GM12878 (cell line): ENCODE measurements at regions not wholly inside any gene's neighbourhood (a gene's known extent, or its start where the extent isn't known, plus 50 kb on each side); places are given as distances from the start of the nearest gene placed in this dataset.

Experiments
- CBFB ChIP-seq: IDR thresholded peaks from 2 replicates; pipeline ENCODE4 v1.6.1; 2016; ENCODE audit warnings: antibody characterized with exemption, low read depth
- CTCF ChIP-seq, 3 experiments: IDR thresholded peaks in 2 of 3; conservative IDR thresholded peaks in 1 of 3; 2 replicates each; pipeline ENCODE4 v1.5.1; 2011; ENCODE audit warnings: low read depth in 3 of 3, low read length in 3 of 3, mild to moderate bottlenecking in 3 of 3, control low read depth in 2 of 3, moderate library complexity in 2 of 3, inconsistent platforms in 1 of 3, mixed read lengths in 1 of 3; ENCODE audit not compliant: control insufficient read depth in 2 of 3, insufficient read depth in 1 of 3; ENCODE audit errors: extremely low read depth in 1 of 3
- E2F4 ChIP-seq: IDR thresholded peaks from 2 replicates; pipeline ENCODE4 v1.6.1; 2012; ENCODE audit warnings: low read depth, low read length, improper control_type of control experiment
- EZH2 ChIP-seq: IDR thresholded peaks from 2 replicates; pipeline ENCODE4 v1.6.1; 2012; ENCODE audit warnings: low read depth, mild to moderate bottlenecking, control low read depth, inconsistent platforms, low read length, borderline replicate concordance; ENCODE audit not compliant: control insufficient read depth
- GABPA ChIP-seq: IDR thresholded peaks from 2 replicates; pipeline ENCODE4 v1.6.1; 2014; ENCODE audit warnings: antibody characterized with exemption, low read depth, mild to moderate bottlenecking, inconsistent platforms
- HDAC2 ChIP-seq: fragments of 200-600 bp; sonication (generic); IDR thresholded peaks from 2 replicates; pipeline ENCODE4 v1.6.1; 2017
- KAT2A ChIP-seq: conservative IDR thresholded peaks from 2 replicates; pipeline ENCODE4 v1.6.1; 2011; ENCODE audit warnings: low read depth, low read length; ENCODE audit not compliant: control insufficient read depth
- MAX ChIP-seq: IDR thresholded peaks from 2 replicates; pipeline ENCODE4 v1.6.1; 2012; ENCODE audit warnings: low read depth, low read length, improper control_type of control experiment
- PBX3 ChIP-seq: IDR thresholded peaks from 2 replicates; pipeline ENCODE4 v1.6.1; 2011; ENCODE audit warnings: mild to moderate bottlenecking, low read depth, low read length, moderate library complexity; ENCODE audit not compliant: insufficient replicate concordance
- RAD21 ChIP-seq: IDR thresholded peaks from 2 replicates; pipeline ENCODE4 v1.6.1; 2011; ENCODE audit warnings: mild to moderate bottlenecking, low read depth, low read length, moderate library complexity; ENCODE audit not compliant: insufficient read depth
- SMC3 ChIP-seq: IDR thresholded peaks from 2 replicates; pipeline ENCODE4 v1.6.1; 2011; ENCODE audit warnings: low read length, improper control_type of control experiment, borderline replicate concordance
- USF2 ChIP-seq: IDR thresholded peaks from 2 replicates; pipeline ENCODE4 v1.6.1; 2011; ENCODE audit warnings: low read depth, low read length, improper control_type of control experiment, borderline replicate concordance
- ZNF24 ChIP-seq: fragments of 450-650 bp; IDR thresholded peaks from 2 replicates; pipeline ENCODE4 v1.6.1; 2017; ENCODE audit warnings: antibody characterized with exemption, mild to moderate bottlenecking

- TF ChIP-seq SMC3 (no peak), KAT2A (no peak), EZH2 (no peak), CBFB (no peak), MAX (no peak), CTCF (IDR thresholded peaks at IDR 0.05 in 2 of 3, conservative IDR thresholded peaks at IDR 0.05 in 1 of 3; ENCODE audit: control insufficient read depth in 2 of 3, extremely low read depth in 1 of 3, insufficient read depth in 1 of 3, low read depth in 3 of 3, low read length in 3 of 3) (no peak), HDAC2 (no peak), RAD21 (no peak), USF2 (no peak), PBX3 (no peak), GABPA (no peak), E2F4 (no peak), ZNF24 (no peak)
Observed at GRCh38 chr10:3539696-3540383, 245.2 kb downstream of the KLF6 start.
